CD4-positive, alpha-beta T cell treated with Interleukin-15 for 4 hours (primary cell): ENCODE measurements at regions not wholly inside any gene's neighbourhood (a gene's known extent, or its start where the extent isn't known, plus 50 kb on each side); places are given as distances from the start of the nearest gene placed in this dataset.

Experiments
- DNase-seq: peaks from one replicate; pipeline ENCODE4 v3.0.0-alpha.2; 2020; ENCODE audit warnings: low spot score

GRCh38 chr6:4615891-4616290 lies 160.3 kb upstream of the CDYL start:
- DNase-seq = no peak

DNA sequence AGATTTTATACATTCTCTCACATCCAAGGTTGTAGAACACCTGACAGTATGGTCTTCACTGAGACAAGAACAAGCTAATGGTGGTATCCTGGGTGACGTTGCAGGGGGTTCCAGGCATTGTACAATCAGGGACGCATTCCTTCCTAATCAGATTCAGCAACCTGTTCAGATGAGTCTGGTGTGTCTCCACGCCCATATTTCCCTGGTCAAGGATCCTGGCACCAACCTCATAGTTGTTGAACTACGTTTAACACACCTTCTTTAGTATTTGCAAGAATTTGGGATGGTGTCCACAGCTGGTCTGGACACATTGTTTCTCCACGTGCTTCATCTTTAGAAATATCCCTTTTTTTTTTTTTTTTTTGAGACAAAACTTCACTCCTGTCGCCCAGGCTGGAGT lies 161.0 kb upstream of the CDYL start:
- no peak for DNase-seq

GRCh38 chr6:4614637-4615036 lies 161.6 kb upstream of the CDYL start:
- DNase-seq = no peak

DNA sequence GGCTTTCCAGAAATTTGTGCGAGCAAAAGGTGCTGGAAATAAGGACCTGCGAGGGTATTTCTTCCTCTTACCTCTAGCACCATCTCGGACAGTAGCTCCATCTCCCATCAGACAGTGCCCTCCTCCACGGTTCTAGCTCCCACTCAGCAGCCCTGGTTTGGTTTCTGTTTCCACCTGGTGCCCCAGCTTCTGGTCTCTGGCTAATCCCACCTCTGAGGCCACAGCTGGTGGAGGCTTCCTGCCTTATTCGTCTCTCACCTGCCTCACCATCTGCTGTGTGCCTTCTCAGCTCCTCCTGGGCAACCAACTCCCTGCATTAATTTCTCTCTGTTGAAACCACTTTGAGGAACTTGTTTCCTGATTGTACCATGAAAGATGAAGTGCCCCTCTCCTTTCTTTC lies 162.4 kb upstream of the CDYL start:
- DNase-seq = no peak

GRCh38 chr6:4613381-4613780 lies 162.8 kb upstream of the CDYL start:
- DNase-seq = no peak

DNA sequence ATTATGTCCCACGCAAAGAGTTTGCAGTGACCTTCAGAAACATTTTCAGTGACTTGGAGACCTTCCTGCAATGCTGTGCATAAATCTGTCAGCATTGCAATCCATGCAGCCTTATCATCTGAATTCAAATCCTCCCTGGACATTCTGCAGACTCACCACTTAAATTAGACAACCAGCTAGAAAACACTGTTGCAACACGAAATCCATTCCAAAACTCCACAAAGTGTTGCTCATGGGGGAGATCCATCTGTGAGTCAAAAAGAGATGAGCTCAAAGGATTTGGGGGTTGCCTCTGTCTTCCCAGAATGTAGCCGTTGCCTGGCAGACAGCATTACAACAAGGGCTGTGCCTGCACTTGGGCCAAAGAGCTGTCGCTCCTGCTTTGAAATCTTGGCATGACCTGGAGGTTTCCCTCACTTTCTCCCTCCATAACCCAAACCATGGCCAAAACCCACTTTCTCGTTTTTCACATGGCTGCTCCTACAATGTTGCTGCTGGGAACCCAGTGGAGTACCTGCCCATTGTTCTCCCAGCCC lies 163.5 kb upstream of the CDYL start:
- no peak for DNase-seq

DNA sequence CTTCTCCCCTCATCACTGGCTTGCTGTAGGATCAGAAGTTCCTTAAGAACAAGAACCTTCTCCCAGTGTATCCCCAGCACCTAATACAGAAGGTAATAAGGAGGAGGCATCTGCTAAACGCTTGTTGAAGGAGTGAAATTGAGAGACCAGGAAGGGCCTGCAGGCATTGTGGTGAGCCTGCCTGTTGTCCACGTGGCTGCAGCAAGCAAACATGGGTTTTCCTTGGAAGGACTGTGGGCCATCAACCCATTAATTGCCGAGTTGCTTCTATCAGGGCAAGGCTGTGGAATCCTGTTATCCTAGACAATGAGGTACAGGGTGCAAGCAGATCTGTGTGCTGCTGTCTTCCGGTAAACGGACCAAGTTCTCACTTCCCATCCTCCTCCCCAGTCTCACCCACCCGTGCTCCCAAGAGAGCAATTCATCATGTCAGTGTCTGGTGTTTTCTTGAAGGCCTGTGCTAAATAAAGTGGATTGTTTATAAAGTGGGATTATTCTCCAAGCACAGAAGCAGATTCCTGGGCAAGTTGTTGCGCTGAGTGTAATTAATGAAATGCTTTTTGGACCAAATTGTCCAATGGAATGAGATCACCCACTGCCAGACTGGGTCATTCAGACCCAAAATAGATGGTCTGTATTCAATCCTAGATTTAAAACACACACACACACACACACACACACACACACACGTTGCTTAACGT lies 164.6 kb upstream of the CDYL start:
- DNase-seq = no peak

GRCh38 chr6:4610256-4610655 lies 165.9 kb upstream of the CDYL start:
- no peak for DNase-seq

DNA sequence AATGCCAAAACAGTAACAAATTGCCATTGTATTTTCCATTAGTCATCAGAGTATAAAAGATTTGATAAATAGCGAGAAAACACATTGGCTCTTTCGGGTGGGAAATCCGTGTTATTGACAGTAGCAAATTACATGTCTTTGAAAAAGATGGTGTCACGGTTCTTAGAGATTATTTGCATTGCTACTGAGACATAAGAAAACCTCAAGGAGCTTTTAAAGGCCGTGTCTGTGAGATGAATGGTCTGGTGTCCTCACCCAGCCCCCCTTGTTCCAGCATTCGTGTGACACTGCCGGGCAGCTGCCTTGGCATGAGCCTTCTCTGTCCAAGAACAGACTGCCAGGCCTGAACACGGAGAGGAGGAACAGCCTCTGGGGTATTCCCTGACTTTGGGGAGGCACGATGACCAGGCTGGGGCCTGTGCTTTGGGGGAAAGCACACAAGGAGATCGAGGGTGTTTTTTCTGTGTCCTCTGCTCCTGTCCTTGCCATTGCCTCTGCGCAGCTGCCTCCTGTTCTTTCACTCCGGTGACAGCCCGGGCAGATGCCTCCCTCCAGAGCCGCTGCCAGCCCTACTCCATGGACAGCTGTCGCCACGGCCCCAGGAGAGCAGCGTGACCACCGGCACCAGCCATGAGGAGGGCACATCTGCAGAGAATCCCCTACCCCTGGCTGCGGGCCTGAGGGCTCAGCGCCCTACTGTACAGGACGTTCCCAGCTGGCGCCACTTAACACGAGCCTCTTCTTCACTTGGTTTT lies 167.7 kb upstream of the CDYL start:
- no peak for DNase-seq

GRCh38 chr6:4607793-4608192 lies 168.4 kb upstream of the CDYL start:
- peak; percentile 17 for DNase-seq

DNA sequence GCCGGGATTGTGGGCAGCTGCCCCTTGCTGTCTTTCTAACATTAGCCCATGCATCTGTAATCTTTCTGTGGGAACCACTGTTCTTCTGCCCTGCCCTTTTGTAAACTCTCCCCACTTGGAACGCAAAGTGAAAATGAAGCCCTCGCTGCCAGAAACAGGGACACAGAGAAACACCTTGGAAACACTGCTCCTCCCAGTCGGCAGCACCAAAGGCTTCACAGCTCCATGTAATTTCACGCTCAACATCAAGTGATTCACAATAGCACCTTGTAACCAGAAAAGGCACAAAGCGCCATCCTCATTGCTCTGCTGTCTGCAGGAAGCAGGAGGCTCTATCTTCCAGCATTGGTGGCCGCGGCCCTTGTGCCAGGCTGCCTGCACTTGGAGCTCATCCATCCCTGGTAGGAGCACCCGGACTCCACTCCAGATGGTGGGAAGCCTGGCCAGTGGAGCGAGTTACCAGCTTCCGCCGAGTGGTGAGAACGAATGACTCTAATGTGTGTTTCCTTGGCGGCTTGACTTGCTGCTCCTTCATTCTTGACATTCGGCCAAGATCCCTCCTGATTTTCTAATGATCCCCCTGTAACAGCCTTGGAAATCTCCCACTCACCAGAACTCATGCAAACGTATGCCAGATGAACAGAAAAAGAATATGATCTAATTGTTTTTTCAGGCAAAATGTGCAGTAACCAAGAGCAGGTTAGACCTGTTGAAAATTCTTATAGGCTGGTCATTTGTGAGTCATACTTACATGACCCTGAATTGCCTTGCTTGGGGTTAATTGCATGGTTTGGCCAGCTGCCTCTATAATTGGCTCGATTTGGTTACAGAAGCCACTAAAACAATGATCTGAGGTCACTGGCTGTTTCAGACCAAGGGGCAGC lies 169.1 kb upstream of the CDYL start:
- no peak for DNase-seq

GRCh38 chr6:4606016-4606415 lies 170.2 kb upstream of the CDYL start:
- no peak for DNase-seq

DNA sequence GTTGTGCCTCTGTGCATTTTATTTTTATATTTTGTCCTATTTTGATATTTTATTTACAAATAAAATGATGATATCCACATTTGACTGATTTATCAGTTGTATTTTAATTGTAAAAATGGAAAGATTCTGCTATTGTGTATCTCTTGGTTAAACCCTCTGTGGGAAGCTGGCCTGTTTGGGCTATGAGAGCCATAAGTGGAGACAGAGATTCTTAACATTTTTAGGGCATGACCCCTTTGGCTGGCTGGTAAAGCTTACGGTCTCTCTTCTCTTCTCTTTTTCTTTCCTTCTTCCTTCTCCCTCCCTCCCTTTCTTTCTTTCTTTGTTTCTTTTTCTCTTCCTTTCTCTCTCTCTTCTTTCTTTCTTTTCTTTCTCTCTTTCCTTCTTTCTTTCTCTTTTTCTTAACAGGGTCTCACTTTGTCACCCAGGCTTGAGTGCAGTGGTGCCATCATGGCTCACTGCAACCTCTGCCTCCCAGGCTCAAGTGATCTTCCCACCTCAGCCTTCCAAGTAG lies 172.3 kb upstream of the CDYL start:
- no peak for DNase-seq

DNA sequence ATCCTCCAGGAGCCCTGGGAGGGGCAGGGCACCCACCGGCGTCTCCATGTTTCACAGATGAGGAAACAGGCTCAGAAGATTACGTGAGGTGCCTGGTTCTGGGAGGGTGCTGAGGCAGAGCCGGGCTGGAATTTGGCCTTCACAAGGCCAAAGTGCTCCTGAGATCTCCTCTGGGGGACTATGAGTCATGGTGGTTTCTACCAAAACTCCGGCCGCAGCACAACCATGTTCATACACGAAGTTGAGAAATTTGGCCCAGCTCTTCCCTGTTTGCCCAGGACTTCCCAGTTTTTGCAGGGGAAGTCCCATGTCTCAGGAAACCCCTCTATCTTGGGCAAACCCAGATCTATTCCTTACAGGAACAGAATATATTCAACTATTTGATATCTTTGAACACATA lies 172.9 kb upstream of the CDYL start:
- DNase-seq = no peak

GRCh38 chr6:4599924-4600323 lies 176.3 kb upstream of the CDYL start:
- no peak for DNase-seq

- no peak for DNase-seq
Measured at GRCh38 chr6:4598384-4598995, 177.7 kb upstream of the CDYL start.

DNA sequence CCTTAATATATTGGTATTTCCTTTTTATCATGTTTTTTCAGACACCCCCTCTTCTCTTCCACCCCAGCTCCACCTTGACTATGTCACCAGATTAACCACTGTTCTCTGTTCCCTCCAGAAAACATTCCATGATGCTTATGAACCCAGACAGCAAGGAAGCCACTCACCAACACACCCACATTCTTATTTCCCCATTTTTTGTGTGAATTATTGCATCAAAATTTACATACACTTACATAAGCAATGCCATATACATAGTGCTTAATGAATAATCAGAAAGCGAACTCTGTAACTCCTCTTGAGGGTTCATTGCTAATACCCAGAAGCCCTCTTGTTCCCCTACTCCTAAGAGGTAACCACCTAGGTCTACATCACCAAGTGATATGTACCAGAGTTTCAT lies 182.3 kb upstream of the CDYL start:
- no peak for DNase-seq

GRCh38 chr6:4592026-4592425 lies 184.2 kb upstream of the CDYL start:
- DNase-seq = no peak

DNA sequence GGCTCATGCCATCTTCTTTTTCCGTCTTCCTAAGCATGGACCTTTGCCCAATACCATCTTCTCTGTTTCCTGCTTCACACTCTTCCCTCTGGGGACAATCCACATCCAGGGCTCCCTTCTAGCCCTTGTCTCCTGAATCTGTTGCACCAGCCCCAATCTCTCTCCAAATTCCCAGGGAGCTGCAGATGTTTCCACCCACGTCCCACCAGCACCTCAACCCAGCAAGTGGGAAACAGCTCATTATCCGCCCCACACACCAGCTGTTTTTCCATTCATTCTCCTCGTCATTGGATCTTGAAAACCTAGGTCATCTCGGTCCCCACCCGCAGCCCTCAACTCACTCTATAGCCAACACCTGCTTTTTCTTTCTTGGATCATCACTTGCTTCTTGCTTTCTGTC lies 185.0 kb upstream of the CDYL start:
- no peak for DNase-seq

DNA sequence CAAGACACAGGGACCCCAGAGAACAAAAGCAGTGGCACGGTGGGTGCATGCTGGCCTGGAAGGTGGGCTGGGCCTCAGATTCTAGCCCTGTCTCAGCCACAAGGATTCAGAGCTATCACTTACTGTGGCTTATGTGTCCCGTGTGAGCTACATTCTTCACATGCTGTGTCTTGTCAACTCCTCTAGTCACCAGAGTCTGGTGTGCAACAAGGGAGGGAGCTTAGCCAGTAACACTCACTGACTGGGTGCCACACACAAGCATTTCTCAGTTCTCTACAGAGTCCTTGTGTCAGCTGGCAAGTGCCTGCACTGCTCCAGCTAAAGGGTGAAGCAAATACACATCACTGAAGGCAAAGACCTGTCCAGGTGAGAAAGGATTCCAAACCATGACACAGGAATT lies 186.9 kb upstream of the CDYL start:
- no peak for DNase-seq

DNA sequence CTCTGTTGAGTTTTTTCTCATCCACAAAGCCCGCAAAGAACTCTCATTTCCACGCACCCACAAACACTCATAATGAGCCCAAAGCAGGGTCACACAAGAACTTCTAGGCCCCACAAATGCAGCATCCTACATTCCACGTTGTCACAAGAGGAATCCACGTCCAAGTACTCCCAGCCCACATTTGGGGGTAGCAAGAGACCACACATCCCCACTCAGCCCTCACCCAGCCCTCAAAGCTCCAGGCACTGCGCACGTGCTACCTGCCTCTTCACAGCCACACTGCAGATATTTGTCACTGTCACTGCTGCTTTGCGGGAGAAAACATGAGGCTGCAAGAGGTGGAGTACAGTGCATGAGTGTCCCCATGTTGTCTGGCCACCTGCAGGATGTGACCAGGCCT lies 187.6 kb upstream of the CDYL start:
- DNase-seq = no peak

GRCh38 chr6:4588163-4588562 lies 188.0 kb upstream of the CDYL start:
- no peak for DNase-seq
